Keratinocyte (primary cell): ENCODE measurements at regions not wholly inside any gene's neighbourhood (a gene's known extent, or its start where the extent isn't known, plus 50 kb on each side); places are given as distances from the start of the nearest gene placed in this dataset.

Experiments used
- DNase-seq: peaks from one replicate; pipeline ENCODE4 v3.0.0-alpha.2; 2011; ENCODE audit warnings: low read depth, missing footprints, low spot score
- FAIRE-seq: peaks from 2 replicates; lab custom pipeline; 2011; peaks lifted over from hg19 to GRCh38; lab: Jason Lieb, UNC
- H2AFZ ChIP-seq: 2 replicates; pipeline ENCODE4 v1.6.0; 2012; ENCODE audit warnings: low read length, control low read depth, inconsistent platforms; ENCODE audit not compliant: control insufficient read depth
- H3K27ac ChIP-seq: 2 replicates; pipeline ENCODE4 v1.5.1; 2011; ENCODE audit warnings: low read length; ENCODE audit not compliant: control insufficient read depth, insufficient read depth
- H3K27me3 ChIP-seq: 3 replicates; pipeline ENCODE4 v1.6.0; 2011; ENCODE audit warnings: low read length; ENCODE audit not compliant: control insufficient read depth, insufficient read depth; ENCODE audit errors: extremely low read depth
- H3K36me3 ChIP-seq, 2 experiments: 2 replicates in 1 of 2; 3 replicates in 1 of 2; pipeline ENCODE4 v1.5.1; 2011; ENCODE audit warnings: low read length in 2 of 2, mild to moderate bottlenecking in 1 of 2; ENCODE audit not compliant: control insufficient read depth in 2 of 2, insufficient read depth in 2 of 2; ENCODE audit errors: extremely low read depth in 1 of 2
- H3K4me1 ChIP-seq: 3 replicates; pipeline ENCODE4 v1.5.1; 2011; ENCODE audit warnings: low read length; ENCODE audit not compliant: control insufficient read depth, insufficient read depth; ENCODE audit errors: extremely low read depth
- H3K4me2 ChIP-seq: 3 replicates; pipeline ENCODE4 v1.6.0; 2011; ENCODE audit warnings: low read depth, low read length; ENCODE audit not compliant: control insufficient read depth, insufficient read depth; ENCODE audit errors: extremely low read depth
- H3K4me3 ChIP-seq, 3 experiments: fragments of 200-600 bp in 1 of 3; sonication (generic) in 1 of 3; 2 replicates in 2 of 3; 3 replicates in 1 of 3; pipeline ENCODE4 v1.5.1; 2011 to 2016; ENCODE audit warnings: low read length in 3 of 3, mild to moderate bottlenecking in 3 of 3, control low read depth in 2 of 3, inconsistent platforms in 1 of 3, low read depth in 1 of 3, mixed read lengths in 1 of 3, mixed run types in 1 of 3, moderate library complexity in 1 of 3; ENCODE audit not compliant: control insufficient read depth in 2 of 3, insufficient read depth in 2 of 3; ENCODE audit errors: extremely low read depth in 1 of 3
- H3K79me2 ChIP-seq: 2 replicates; pipeline ENCODE4 v1.6.0; 2012; ENCODE audit warnings: low read length; ENCODE audit not compliant: control insufficient read depth, insufficient read depth
- H3K9ac ChIP-seq: 3 replicates; pipeline ENCODE4 v1.6.0; 2011; ENCODE audit warnings: low read length; ENCODE audit not compliant: control insufficient read depth, insufficient read depth; ENCODE audit errors: extremely low read depth
- H3K9me1 ChIP-seq: 3 replicates; pipeline ENCODE4 v1.6.0; 2011; ENCODE audit warnings: low read length; ENCODE audit not compliant: control insufficient read depth, insufficient read depth; ENCODE audit errors: extremely low read depth
- H3K9me3 ChIP-seq: 2 replicates; pipeline ENCODE4 v1.5.1; 2012; ENCODE audit warnings: low read depth, low read length; ENCODE audit not compliant: control insufficient read depth
- H4K20me1 ChIP-seq: 3 replicates; pipeline ENCODE4 v1.6.0; 2011; ENCODE audit warnings: low read length; ENCODE audit not compliant: control insufficient read depth, insufficient read depth; ENCODE audit errors: extremely low read depth
- EZH2 ChIP-seq: IDR thresholded peaks from one replicate; pipeline ENCODE4 v1.6.1; 2012; ENCODE audit warnings: inconsistent platforms, mild to moderate bottlenecking, low read length, moderate library complexity
- dilution Hi-C: fragments of 300-500 bp; cut with MboI; formaldehyde crosslinking; loops from one replicate; pipeline ENCODE4 v1.7.0; 2020; ENCODE audit warnings: low sequenced_read_pairs; ENCODE audit not compliant: extremely low pct_ligation_motif_present
- TF ChIP-seq, protein P1 (sequence below), 3 experiments: IDR thresholded peaks in 1 of 3; conservative IDR thresholded peaks in 1 of 3; optimal IDR thresholded peaks in 1 of 3; 2 replicates in 2 of 3; 3 replicates in 1 of 3; pipeline versions ENCODE3 to v1.5.1; 2011; ENCODE audit warnings: low read length in 3 of 3, mild to moderate bottlenecking in 3 of 3, moderate library complexity in 2 of 3, control low read depth in 1 of 3, inconsistent platforms in 1 of 3; ENCODE audit not compliant: insufficient read depth in 2 of 3; ENCODE audit errors: extremely low read depth in 1 of 3

DNA sequence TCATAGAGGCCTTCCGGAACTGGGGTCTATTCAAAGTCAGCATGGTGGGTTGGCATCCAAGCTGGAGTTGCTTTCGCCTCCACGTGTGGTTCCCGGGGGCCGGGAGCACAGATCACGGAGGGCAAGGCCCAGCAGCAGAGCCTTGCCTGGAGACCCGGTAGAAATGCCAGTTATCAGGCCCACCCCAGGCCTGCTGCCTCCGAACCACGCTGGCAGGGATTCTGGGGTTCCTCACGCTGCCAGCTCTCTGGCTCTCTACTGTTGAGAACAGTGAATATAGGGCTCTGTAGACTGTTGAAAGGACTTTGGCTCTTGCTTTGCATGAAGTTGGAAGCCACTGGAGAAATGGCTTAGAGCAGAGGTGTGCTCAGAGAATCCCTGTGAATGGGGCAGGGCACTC is 127.5 kb downstream of the RIPK4 start:
- dilution Hi-C loops: no loop called here
- Histone ChIP-seq H3K9ac (no peak overlapping the region), H3K9me3 (peaks cover 2% of the 10 kb centered on the region), H3K4me3 (no peak overlapping the region), H3K9me1 (no peaks in the 10 kb centered on the region), H3K27ac (no peak overlapping the region), H3K27me3 (no peaks in the 10 kb centered on the region), H4K20me1 (no peaks in the 10 kb centered on the region), H3K4me1 (peaks cover 52% of the 10 kb centered on the region), H3K79me2 (no peaks in the 10 kb centered on the region), H3K4me2 (no peak overlapping the region), H2AFZ (no peak overlapping the region), H3K36me3 (no peaks in the 10 kb centered on the region)
- FAIRE-seq: no peak
- TF ChIP-seq EZH2: no peak
- TF ChIP-seq, protein P1, sequence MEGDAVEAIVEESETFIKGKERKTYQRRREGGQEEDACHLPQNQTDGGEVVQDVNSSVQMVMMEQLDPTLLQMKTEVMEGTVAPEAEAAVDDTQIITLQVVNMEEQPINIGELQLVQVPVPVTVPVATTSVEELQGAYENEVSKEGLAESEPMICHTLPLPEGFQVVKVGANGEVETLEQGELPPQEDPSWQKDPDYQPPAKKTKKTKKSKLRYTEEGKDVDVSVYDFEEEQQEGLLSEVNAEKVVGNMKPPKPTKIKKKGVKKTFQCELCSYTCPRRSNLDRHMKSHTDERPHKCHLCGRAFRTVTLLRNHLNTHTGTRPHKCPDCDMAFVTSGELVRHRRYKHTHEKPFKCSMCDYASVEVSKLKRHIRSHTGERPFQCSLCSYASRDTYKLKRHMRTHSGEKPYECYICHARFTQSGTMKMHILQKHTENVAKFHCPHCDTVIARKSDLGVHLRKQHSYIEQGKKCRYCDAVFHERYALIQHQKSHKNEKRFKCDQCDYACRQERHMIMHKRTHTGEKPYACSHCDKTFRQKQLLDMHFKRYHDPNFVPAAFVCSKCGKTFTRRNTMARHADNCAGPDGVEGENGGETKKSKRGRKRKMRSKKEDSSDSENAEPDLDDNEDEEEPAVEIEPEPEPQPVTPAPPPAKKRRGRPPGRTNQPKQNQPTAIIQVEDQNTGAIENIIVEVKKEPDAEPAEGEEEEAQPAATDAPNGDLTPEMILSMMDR (optimal IDR thresholded peaks at IDR 0.05 in 1 of 3, IDR thresholded peaks at IDR 0.05 in 1 of 3, conservative IDR thresholded peaks at IDR 0.05 in 1 of 3; ENCODE audit: extremely low read depth in 1 of 3, insufficient read depth in 2 of 3, low read length in 3 of 3): no peak
- no peak for DNase-seq

DNA sequence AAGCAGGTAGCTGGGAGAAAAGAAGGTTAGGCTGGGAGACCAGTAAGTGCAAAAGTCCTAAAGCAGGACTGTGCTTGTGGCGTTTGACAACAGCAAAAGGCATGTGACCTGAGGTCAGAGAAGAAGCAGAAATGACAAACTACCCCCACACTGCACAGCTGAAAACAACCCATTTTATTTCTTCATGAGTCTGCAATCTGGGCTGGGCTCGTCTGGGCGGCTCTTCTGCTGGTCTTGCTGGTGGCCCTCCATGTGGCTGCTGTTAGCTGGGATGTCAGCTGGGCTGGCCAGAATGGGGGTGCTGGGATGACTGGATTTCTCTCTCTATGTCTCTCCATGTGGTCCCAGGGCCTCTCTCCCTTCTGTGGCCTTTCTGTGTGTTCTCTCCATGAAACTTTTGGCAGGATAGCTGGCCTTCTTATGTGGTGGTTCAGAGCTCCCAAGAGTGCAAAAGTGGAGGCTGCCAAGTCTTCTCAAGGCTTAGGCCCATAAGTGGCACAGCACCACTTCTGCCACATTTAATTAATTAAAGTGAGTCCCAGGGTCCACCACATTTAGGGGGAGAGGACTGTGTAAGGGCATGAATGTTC is 128.6 kb downstream of the RIPK4 start:
- FAIRE-seq: peak; percentile 76

More for the DNA sequence above, 128.6 kb downstream of the RIPK4 start:
- Histone ChIP-seq H3K4me2 (no peak overlapping the region), H3K27me3 (no peaks in the 10 kb centered on the region), H3K4me3 (no peak overlapping the region), H3K4me1 (peaks cover 51% of the 10 kb centered on the region), H3K9me1 (no peaks in the 10 kb centered on the region), H3K36me3 (no peaks in the 10 kb centered on the region), H3K9ac (no peak overlapping the region), H2AFZ (no peak overlapping the region), H4K20me1 (no peaks in the 10 kb centered on the region), H3K27ac (no peak overlapping the region), H3K79me2 (no peaks in the 10 kb centered on the region), H3K9me3 (peaks cover 2% of the 10 kb centered on the region)
- dilution Hi-C loops: no loop called here
- no peak for DNase-seq
- TF ChIP-seq, protein P1 (optimal IDR thresholded peaks at IDR 0.05 in 1 of 3, IDR thresholded peaks at IDR 0.05 in 1 of 3, conservative IDR thresholded peaks at IDR 0.05 in 1 of 3; ENCODE audit: extremely low read depth in 1 of 3, insufficient read depth in 2 of 3, low read length in 3 of 3): no peak
- TF ChIP-seq EZH2: no peak
